ENCODE measurements at regions not wholly inside any gene's neighbourhood (a gene's known extent, or its start where the extent isn't known, plus 50 kb on each side); places are given as distances from the start of the nearest gene placed in this dataset.

DNA sequence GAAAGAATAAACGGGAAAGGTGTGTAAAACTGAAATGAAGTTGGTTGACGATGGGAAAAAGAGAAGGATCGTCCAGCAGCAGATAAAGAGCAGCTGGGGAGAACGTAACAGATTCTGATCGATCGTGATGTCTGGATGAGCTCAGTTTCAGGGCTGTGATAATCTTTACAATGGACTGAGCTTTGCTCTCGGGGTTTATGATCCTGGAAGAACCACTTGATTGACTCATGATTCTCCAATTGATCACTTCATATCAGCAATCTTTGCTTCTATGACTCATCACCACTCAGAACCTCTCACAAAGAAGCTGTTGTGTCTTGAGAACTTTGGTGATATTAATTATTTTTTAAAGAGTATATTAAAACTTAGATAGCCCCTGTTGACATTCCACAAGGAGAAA is 690.7 kb downstream of the TUSC7 start:
- no peak for DNase-seq (ENCODE audit: low spot score)

DNA sequence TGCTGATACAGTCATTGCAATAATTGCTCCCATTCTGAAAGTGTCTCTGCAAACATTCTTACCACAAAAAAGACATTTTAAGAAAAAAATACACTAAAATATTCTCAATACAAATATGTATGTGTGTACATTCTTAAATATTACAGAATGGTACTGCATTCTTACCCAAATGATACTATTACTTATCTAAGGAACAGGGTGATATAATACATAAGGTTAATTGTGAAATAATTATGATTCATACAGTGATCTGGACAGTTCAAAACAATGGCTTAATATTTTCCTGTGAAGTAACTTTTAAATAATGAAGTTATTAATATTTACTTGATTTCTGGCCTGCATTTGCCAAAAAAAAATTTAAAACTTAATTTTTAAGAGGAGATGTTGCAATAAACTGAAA is 694.6 kb downstream of the TUSC7 start:
- DNase-seq (ENCODE audit: low spot score): no peak

DNA sequence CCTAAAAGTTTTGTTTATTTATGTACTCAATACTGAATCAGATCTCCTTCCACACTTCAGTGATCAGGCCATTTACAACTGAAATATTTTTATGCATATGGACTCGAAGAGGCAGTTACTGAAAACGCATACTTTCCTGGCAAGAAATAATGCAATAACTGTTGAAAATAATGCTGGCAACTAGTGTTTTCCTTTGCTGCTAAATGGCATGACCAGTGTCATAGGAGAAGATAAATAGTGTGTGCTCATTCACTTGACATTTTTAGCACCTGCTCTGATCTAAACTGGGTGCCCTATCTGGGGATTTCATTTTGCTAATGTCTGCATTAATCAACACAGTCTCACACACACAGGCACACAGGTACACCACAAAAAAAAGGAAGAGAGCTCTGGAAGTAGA is 695.2 kb downstream of the TUSC7 start:
- no peak for DNase-seq (ENCODE audit: low spot score)

GRCh38 chr3:117405359-117405758 is 695.8 kb downstream of the TUSC7 start:
- DNase-seq (ENCODE audit: low spot score): no peak

GRCh38 chr3:117407317-117407716 is 697.7 kb downstream of the TUSC7 start:
- DNase-seq (ENCODE audit: low spot score): no peak

DNA sequence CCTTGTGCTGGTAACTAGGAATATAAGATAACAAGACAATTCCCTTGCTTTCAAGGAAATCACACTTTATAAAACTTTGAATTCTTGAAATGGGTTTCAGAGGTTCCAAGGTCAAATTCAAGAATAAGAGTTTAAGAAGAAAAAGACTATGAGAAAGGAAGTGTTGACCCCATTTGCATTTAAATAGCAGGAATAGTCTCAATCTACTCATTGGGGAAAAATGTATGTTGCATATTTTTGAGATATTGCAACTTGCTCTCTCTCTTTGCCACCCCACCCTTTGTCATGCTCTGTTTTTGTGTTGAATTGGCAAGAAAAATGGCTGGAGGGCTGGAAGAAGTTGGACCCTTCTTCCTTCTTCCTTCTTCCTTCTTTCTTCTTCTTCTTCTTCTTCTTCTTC is 699.2 kb downstream of the TUSC7 start:
- DNase-seq (ENCODE audit: low spot score): no peak

GRCh38 chr3:117409256-117409655 is 699.7 kb downstream of the TUSC7 start:
- DNase-seq (ENCODE audit: low spot score): no peak

DNA sequence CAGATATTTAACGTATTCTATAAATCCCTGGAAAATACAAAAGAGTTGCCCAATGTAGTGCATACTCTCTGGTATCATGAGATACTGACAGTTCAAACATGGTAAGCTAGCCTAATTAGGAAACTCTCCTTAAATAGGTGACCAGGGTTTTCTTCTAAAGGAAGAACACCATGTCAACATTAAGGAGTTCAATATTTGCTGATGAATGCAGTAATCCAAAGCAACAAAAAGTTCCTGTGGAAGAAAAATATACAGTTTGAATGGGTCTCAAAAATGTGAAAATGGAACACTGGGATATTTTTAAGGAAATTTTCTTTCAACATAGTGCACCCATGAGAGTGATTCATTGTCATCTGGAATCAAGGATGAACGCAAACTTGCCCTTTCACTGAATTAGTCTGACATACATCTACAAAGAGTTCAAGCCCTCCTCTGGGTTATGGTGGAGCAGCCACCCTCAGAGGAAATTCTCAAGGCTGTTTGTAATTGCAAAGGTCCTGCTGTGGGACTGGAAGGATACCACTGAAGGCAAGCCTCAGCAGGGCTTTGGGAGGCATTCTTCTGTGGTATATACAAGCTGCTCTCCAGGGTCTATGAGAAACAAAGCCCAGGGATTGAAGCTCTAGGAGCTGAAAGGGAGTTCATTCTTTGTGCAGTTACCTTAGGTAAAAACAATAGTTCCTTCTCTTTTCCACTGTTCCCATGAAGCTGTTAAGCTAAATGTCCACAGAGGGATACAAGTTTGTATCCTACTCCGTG is 700.3 kb downstream of the TUSC7 start:
- DNase-seq (ENCODE audit: low spot score): no peak

DNA sequence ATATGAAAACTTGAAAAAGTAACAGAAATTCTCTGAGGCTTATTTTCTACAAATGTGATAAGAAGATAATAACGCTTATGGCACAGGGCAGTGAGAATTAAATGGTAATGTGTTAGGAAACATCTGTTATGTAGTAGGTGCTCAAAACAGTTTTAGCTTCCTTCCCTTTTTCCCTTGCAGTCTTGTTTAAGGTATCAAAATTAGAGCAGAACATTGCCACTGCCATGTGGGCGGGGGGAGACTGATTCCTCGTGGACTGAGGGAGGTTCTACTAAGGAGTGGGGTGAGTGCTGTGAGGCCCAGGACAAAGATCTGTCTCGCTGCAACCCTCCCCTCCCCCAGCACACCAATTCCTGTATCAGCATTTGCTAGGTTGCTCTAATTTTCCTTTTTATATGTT is 702.4 kb downstream of the TUSC7 start:
- DNase-seq (ENCODE audit: low spot score): no peak

DNA sequence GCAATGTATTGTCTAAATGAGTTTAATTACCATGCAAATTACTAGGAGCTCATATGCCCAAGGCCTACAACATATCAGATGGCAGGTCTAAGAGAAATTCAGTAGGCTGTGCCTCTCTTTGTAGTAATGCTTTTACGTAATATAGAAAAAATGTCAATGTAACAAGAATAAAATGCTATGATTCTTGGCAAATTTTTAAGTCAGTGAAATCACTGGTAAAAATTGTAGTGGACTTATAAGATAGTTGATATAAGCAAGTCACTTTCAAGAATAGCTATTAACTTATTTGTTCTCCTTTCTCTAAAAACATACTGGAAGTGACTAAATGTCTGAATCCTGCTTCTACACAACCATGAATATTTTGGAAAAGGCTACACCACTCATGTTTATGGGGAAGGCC is 707.8 kb downstream of the TUSC7 start:
- no peak for DNase-seq (ENCODE audit: low spot score)

DNA sequence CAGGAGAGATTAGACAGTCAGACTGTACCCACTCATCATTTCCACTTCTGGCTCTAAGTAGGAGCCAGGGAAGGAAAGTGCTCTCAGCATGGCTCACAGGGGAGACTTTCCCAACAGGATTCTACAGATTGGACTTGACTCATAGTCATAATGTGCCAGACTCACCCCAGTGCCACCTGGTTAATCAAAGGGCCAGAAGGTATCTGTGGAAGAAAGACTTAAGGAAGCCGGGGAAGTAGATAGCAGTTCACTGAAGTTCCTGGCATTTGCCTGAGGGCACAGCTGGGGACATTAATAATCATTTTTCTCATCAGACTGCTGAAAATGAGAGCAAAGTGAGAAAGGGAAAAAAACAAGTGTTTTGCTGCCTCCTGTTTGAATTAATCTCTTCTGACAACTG is 717.5 kb downstream of the TUSC7 start:
- no peak for DNase-seq (ENCODE audit: low spot score)

GRCh38 chr3:117433427-117433826 is 723.8 kb downstream of the TUSC7 start:
- no peak for DNase-seq (ENCODE audit: low spot score)

DNA sequence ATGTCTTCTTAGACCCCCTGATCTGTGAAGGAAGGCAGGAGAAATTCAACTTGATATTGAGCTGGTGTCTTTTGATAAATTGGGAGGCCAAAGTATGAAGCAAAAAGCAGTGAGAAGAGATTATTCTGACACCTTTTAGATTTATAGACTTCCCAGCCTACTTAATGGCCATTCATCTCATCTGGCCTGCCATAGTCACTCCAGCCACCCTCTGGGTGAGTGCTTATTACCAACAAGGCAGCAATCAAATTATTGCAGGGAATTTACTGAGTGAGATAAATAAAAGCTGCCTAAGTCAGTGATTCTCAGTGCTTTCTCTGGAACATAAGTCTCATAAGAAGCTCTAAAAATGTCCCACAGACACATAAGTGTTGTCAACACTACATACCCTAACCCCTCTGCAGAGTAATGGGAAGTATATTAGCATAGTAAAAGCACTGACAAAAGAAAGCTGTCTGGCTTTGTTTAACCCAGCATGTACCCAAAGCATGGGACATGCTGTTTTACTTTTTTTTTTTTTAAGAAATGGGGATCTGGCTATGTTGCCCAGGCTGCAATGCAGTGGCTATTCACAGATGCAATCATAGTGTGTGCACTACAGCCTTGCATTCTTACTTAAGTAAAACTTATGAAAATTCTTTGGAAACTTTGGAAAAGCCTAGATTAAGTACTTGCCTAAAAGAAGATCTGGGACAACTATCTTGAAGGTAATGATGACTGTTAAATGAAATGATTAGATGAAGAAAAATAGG is 725.3 kb downstream of the TUSC7 start:
- DNase-seq (ENCODE audit: low spot score): no peak

DNA sequence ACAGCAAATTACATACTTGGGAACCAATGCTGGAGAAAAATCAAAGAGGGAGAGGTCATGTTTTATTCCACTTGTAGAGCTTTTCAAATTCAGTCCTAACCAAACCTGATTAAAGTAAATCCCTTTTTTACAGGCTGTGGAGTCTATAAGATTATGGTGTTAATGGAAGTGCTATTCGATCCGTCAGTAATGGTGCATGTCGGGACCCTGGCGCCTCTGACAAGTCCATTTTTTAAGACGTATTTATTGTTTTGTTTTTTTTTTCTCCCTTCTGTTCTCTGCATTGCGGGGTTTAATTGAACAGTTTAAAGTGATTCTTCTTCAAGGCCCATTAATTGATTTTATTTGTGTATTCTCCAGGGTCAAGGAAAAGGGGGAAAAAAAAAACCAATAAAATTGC is 725.9 kb downstream of the TUSC7 start:
- no peak for DNase-seq (ENCODE audit: low spot score)

GRCh38 chr3:117439812-117440211 is 730.2 kb downstream of the TUSC7 start:
- no peak for DNase-seq (ENCODE audit: low spot score)

- no peak for DNase-seq (ENCODE audit: low spot score)
These were observed 732.3 kb downstream of the TUSC7 start for GRCh38 chr3:117441851-117442250.

- no peak for DNase-seq (ENCODE audit: low spot score)
These were observed 733.0 kb downstream of the TUSC7 start for GRCh38 chr3:117442566-117442965.

DNA sequence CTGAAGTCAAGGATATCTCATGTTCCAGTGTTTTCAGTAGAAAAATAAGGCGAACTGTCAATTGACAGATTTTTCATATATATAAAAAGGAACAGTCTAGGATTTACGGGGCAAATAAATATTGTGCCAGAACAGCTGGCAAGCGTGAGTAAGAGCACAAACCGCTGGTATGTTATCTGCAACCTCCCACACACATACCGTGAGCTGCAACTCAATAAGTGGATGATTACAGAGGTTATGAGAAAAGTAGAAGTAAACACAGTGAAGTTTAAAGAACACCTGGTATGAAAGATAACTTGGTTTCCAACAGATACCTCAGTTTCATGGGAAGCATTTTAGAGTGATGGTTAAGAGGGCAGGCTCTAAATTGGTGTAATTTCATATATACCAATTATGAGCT is 733.4 kb downstream of the TUSC7 start:
- no peak for DNase-seq (ENCODE audit: low spot score)

- no peak for DNase-seq (ENCODE audit: low spot score)
These were observed 734.6 kb downstream of the TUSC7 start for GRCh38 chr3:117444175-117444574.

GRCh38 chr3:117447419-117447818 is 737.8 kb downstream of the TUSC7 start:
- no peak for DNase-seq (ENCODE audit: low spot score)

DNA sequence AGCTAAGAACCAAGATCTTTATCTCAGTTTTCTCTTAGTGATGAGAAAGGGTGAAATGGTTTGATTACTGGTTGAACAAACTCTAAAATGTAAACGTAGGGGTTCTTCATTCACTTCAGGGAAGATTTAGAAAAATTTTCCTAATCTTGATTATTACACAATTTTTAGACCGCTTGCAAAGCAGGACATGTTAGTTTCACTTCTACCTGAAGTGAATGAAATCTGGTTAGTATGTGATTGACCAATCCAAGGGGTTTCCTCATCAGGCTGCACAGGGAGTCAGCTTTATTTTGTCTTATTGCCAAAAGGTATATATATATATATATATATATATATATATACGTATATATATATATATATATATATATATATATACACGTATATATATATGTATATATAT is 740.4 kb downstream of the TUSC7 start:
- DNase-seq (ENCODE audit: low spot score): no peak

- no peak for DNase-seq (ENCODE audit: low spot score)
These were observed 744.7 kb downstream of the TUSC7 start for GRCh38 chr3:117454254-117454653.

DNA sequence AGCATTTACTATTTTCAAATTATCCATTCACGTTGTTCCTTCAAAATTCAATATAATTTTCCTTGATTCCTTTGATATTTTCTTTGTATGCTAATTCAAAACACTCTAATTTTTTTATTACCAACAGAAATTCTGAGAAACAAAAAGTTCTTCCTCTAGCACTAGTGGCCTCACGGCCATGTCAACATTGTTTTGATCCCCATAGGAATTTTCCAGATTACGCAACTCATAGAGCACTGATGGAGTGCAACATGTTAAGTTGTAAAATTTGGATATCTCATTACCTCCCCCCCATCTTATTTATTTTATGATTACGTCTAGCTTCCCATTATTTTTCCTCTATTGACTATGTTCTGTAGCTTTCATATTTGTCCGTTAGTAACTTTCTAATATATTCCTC is 745.3 kb downstream of the TUSC7 start:
- no peak for DNase-seq (ENCODE audit: low spot score)

DNA sequence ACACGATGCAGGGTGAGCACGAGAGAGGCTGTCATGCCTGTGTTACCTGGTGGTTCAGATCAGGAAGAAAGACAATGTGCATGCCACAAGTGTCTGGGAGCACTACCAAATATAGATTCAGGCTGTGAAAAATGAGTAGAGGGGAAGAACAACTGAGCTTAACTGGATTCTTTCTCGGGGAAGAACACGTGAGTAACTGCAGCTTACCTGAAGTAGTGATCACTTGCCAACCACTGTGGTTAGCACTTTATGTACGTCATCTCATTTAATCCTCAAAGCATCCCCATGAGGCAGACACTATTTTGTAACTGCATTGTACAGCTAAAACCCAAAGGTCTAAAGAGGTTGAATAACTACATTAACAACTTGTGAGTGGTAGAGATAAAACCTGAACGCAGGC is 746.2 kb downstream of the TUSC7 start:
- DNase-seq (ENCODE audit: low spot score): no peak
